GM21737 (cell line): ENCODE measurements at regions not wholly inside any gene's neighbourhood (a gene's known extent, or its start where the extent isn't known, plus 50 kb on each side); places are given as distances from the start of the nearest gene placed in this dataset.

Source experiments
- ATAC-seq: cut with Tn5 transposase; IDR thresholded peaks from one replicate; pipeline ENCODE4 v1.9.1; 2021; ENCODE audit warnings: mild to moderate bottlenecking, moderate library complexity; ENCODE audit not compliant: unreplicated experiment

DNA sequence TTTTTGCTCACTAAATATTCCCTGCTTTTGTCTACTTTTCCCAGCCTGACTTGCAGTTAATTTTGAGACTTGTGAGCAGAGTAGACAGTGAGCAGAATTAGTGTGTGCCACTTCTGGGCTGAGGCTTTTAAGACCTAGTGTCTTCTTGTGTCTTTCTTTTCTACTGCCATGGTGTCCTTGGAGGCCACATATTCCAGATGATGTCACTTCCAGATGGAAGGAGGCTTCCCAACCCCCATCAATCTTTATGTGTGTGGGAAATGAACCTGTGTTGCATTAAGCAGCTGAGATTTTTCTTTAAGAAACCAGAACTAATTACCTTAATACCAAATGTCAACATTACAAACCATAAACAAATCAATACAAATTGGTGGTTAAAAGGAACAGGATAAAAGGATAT is 774.7 kb upstream of the ROBO1 start:
- ATAC-seq: no peak

DNA sequence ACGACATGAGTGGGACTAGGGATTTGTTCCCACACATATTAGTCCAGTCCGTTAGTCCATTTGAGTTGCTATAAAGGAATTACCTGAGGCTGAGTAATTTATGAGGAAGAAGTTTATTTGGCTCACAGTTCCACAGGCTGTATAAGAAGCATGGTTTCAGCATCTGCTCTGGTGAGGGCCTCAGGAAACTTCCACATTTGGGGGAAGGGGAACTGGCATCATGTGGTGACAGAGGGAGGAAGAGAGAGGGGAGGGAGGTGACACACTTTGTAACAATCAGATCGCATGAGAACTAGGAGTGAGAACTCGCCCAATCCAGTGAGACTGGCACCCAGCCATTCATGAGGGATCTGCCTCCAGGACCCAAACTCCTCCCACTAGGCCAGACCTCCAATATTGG is 769.9 kb upstream of the ROBO1 start:
- no peak for ATAC-seq

DNA sequence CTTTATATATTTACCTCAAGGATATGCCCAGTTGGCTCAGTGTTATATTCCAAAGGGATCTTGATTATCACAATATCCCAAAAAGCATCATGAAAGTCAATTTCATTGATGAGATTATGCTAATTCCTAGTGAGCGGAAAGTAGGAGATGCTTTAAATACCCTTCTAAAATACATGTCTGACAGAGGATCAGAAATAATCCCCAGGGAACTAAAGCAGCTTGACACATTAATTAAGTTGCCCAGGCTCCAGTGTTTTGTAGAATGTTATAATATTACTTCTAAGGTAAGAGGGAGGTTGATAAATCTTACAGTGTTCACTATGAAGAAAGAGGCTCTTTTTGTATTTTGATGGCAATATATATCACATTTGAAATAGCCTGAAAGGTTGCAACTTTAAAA is 767.5 kb upstream of the ROBO1 start:
- no peak for ATAC-seq

DNA sequence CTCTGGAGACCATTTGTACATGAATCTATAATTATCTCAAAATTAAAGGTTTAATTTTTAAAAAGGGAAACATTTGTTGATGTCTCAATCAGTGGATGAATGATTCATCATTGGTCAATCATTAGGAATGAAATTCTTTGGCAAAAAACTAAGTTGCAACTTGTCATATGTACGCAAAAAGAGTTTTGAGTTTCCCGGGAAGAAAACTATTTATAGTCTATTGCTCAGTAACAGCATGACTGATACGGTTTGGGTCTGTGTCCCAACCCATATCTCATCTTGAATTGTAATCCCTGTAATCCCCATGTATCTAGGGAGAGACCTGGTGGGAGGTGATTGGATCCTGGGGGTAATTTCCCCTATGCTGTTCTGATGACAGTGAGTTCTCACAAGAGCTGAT is 765.8 kb upstream of the ROBO1 start:
- no peak for ATAC-seq

DNA sequence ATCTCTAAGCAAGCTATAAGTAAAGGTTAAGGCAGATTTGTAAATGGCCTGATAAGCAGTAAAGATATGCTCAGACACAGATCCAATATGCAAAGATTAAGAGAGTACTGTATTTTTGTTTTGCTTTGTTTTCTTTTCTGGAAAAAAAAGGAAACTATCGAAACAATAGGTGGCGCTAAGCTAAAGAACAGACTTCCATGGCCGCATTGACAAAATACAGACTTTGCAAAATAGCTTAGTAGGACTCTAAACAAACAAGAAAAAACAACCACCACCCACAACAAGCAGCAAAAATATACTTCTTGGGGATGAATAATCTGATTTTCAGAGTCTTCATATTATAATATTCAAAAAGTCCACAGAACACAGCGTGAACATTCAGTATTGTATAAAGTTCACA is 758.4 kb upstream of the ROBO1 start:
- no peak for ATAC-seq

DNA sequence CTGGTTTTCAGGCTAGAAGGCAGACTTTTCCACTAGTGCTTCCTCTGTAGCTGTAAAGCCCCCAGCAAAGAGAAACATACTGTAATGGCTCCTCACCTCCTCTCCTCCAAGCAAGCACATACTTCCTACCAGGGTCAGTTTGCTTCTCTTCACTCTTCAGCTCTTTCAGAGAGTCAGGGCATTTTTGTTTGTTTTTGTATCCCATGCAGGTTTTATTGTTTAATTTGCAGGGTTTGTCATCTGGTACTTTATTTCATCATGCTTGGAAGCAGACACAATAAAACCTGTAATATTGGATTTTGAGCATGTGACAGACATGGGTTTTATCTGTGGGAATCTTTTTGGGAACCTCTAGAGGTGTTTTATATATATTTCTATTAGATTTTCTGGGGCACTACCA is 753.3 kb upstream of the ROBO1 start:
- ATAC-seq: no peak

DNA sequence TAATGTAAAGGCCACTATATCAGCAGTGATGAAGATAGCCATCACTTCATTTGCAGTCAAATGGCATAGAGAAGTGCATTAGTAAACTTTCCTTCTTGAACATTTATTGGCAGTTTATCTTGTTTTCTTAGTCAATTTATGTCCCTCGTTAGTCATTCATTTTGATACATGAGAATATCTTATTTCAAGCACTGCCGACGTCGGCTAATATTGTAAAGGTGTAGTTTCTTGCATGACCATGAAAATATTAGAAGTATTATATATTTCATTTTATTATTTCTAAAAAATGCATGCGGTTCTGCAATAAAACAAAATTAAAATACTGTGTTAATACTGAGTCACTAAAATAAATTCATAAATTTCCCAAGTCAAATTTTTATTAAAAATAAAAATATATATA is 751.6 kb upstream of the ROBO1 start:
- no peak for ATAC-seq

DNA sequence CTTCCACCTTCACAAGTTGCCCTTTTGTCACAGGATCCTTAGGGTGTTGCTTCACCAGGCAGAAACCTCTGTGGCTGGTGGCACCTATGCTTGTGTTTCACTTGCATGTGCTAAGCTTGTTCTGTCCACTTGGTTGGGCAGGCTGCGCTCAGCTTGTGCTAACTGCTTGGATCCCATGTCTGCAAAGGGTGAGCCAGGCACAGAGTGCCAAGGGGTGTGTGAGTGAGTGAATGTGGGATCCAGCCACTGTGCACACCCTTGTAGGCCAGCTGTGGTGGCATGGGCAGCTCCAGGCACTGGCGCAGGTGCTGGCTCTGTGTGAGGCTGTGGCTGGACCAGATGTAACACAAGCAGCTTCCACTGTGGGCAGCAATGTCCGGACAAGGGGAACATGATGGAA is 728.7 kb upstream of the ROBO1 start:
- ATAC-seq: no peak

DNA sequence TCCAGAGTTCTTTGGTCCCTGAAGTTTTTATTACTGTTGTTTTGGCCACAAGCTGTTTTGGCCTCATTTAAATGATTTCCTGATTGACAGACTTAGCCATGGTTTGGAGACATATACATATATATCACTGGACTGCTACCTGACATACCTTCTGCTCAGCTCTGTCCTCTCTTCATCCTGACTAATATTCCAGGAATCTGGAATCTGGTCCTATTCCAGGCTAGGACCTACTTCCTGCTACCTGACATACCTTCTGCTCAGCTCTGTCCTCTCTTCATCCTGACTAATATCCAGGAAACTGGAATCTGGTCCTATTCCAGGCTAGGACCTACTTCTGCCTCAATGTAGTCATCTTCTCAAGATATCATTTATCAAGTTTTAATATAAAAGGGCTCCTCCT is 724.4 kb upstream of the ROBO1 start:
- ATAC-seq: no peak

DNA sequence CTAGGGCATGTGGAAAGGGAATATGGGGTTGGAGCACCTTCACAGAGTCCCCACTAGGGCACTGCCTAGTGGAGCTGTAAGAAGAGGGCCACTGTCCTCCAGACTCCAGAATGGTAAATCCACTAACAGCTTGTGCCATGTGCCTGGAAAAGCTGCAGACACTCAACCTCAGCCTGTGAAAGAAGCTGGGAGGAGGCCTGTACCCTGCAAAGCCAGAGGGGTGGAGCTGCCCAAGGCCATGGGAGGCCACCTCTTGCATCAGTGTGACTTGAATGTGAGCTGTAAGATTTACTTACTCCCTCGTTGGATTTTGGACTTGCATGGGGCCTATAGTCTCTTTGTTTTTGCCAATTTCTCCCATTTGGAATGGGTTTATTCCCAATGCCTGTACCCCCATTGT is 705.2 kb upstream of the ROBO1 start:
- ATAC-seq: no peak

DNA sequence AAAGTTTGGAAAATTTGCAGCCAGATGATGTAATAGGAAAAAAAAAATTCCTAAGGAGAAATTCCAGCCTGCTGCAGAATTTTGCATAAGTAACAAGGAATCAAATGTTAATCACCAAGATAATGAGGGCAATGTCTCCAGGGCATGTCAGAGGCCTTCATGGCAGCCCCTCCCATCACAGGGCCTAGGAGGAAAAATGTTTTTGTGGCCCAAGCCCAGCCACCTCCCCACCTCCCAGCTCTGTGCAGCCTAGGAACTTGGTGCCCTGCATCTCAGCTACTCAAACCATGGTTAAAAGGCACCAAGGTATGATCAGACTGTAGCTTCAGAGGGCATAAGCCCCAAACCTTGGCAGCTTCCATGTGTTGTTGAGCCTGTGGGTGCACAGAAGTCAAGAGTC is 704.7 kb upstream of the ROBO1 start:
- ATAC-seq: no peak

DNA sequence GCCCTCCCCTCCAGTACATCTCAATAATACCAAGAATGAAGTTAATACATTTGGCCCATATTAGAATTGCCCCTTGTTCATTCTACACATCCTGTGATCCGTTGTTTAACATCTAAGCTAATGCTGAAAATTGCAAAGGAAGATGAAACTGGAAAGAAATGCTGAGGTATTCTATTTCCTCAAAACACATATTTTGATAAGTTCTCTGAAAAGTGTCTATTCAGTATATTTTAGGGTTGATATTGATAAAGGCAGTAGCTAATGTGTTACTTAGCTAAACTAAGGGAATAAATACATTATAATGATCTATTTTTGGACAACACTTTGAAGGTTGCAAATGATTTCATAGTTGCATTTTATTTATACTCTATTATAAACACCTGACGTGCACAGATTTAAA is 702.6 kb upstream of the ROBO1 start:
- ATAC-seq: no peak

DNA sequence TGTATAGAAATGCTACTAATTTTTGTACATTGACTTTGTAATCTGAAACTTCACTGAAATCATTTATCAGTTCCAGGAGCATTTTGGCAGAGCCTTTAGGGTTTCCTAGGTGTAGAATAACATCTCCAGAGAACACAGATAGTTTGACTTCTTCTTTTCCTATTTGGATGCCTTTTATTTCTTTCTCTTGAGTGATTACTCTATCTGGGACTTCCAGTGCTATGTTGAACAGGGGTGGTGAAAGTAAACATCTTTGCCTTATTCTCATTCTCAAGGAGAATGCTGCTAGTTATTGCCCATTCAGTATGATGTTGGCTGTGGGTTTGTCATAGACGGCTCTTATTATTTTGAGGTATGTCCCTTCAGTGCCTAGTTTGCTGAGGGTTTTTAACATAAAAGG is 697.9 kb upstream of the ROBO1 start:
- no peak for ATAC-seq

DNA sequence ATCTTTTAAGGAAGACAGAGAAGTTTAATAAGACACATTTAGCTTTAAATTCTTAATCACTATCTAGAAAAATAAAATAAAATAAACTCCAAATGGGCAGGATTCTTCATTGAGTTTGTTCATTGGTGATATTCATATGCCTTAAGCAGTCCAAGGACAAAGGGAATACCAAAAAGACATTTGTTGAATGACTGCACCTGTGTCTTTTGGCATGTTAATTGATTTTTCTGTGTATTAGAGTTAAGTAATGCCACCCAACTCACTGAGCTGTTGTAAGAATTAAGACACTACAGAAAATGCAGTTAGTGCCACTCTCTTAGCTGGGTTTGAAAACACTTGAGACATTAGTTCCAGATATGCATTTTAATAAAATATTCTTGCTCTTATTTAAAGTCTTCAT is 683.6 kb upstream of the ROBO1 start:
- no peak for ATAC-seq

DNA sequence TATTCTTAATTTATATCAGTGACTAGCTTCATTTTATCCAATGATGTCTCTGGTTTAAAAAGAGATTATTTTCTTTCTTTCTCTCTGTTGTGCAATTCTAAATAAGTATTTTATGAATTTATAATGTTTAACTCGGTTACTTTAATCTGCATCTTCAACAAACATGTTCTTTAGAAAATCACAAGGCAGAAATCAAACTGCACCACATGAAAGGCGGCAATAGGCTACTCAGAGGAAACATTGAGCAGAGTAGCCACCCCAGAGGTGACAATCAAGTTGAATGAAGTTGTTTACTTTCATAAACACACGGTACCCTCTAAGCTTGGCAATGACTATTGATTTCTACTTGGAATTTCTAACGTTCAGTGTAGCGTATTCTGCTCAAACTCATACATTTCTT is 677.8 kb upstream of the ROBO1 start:
- ATAC-seq: no peak

DNA sequence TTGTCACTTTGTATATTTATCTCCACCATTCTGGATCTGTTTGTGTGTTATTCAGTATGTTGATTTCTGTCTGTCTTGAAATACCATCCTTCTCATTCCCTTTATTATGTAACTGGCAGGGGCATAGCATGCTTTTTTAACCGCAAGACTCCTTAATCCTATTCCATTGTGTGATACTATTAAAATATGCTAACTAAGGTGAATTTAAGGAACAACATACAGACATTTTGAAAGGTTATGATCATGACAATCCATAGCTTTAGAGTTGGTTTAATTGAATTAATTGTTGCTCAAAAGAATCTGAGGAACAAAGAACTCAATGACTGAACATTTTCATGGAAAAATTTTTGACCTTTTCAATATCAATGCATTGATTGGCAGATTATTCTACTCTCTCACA is 677.3 kb upstream of the ROBO1 start:
- no peak for ATAC-seq

DNA sequence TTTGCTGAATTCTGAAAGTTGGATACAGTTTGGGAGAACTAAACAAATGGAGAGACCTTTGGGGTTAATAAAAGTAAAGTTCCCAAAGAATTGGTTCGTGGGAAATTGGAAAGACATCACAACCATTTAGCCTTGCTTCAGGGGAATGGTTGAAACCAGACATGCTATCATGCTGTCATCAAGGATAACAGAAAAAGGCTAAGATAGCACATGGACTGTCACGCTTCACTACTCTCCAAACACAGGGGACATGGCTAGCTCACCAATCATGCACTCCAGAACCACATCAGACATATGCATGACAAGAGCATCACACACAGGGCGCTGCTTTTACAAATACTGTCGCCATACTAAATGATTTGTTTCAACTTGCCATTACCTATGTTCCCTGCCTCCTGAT is 671.7 kb upstream of the ROBO1 start:
- no peak for ATAC-seq

DNA sequence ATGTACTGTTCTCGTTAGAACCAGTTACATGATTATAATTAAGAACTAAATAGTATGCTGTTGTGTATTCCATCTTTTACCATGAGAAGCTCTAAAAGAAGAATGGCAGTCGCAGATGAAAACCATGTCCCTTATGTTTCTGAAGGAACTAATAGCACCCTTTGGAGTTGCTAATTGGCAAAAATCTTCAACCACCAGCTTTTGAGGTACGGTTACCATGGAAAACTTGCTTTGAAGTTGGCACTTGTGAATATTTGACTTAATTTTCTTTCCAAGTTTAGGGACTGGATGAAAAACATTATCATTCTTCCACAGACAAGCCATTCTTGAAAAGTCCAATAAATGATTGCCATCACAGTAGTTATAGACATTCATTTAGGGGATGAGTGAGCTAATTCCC is 666.6 kb upstream of the ROBO1 start:
- no peak for ATAC-seq

DNA sequence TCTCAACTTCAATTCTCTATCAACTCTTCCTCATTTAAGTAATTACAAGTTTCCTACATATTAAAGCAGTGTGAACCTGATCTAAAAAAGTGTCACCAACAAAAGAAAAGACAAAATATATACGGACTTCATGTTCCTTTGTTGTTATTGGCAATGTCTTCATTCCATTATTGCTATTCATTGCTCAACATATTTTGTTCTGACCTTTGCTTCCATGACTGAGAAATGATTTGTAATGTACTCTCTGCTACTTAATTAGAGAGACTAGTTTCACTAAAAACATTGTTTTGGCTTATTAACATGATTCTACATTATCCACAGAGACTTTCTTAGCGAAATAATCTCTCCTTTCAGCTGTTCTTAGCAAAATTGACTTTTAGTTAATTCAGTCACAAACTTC is 657.2 kb upstream of the ROBO1 start:
- ATAC-seq: no peak

DNA sequence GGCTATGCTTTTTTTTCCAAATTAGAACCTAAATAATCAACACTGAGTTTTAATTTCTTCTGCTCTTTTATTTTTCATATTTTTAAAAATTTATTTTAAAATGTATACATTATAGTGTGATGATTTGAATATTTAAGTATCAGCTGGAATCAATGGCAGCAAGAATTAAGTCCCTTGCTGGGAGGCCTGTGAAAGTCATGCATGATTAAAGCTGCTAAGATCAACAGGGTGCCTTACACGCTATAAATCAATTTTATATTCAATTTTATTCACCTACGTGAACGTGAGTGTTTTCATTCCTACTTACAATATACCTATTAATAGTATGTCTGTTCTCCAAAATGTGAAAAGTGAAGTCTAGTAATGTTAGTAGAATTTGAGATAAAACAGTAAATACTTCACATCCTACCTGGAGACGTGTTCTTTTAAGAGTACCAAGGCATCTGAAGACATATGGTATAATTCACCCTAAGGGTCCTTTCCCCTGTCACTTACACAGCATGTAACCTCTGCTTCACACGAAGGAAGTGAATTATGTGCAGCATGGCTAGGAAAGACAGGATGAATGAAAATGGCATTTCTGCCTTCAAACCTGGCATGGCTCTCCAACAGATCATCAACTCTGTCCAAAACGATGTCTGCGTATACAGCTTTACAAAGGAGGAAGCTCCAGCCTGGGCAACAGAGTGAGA is 640.4 kb upstream of the ROBO1 start:
- ATAC-seq: no peak

DNA sequence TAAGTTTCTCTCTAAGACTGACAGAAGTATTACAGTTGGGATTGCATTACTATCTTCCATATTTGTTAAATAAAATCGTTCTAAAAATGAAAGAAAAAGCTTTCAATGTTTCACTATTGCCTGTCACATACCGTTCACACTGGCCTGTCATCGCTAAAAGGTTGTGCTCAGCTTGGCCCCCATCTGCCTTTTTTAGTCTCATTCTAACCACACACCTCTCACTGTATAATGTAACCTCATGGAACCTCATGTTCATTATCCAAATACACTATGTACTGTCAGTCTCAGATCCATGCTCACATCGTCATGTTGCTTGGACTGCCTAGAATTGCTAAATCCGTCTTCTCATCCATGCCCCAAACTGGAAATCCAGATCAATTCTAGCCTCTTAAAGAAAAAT is 637.8 kb upstream of the ROBO1 start:
- ATAC-seq: no peak

DNA sequence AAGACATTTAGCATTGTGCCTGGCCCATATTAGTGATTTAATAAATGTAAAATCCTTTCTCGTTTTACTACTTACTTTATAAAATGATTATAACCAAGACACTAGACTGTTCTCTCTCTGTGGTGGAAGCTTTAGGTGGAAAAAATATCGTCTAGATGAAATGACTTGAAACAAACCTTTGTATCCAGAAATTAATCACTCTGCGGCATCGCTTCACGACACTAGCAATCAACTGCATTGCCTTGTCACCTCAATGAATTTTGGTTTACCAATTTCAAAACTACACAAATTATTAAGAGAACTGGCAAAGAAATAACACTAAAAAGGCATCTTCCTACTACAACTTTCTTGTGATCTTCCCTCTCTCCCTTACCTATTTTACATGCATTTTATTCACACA is 627.2 kb upstream of the ROBO1 start:
- ATAC-seq: no peak

DNA sequence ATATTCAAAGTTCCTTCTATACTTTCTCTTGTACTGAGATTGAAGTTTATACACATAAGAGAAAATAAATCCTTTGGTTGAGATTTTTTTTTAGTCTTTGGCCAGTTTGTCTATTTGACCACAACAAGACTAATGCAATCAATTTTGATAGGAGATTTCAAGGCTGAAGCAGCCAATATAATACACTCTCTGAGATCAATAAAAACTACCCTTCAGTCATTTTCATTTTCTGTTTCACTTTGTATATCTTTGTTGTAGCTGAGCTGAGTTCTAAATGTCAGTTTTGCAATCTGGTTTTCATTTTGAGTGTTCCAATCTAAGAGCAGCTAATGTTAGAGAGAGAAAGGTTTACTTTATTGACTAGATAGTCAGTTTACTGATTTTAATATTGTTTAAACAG is 623.8 kb upstream of the ROBO1 start:
- ATAC-seq: no peak

DNA sequence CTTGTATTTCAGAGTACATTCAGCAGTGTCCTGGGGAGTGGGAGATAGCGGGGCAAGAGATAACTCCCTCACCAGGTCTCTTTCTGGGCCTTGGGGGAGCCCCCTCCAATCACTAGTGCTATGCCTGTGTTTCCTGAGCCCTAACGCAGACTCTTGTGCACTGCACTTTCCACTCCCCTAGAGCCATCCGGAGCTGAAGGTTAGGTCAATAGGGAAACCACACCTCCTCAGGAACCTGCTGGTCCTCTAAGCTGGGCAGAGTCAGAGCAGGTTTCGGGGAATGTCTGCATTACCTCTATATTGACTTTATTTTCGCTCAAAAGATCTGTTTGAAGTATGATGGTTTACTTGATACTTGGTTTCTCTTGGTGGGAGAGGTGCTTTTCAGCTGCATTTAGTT is 617.0 kb upstream of the ROBO1 start:
- ATAC-seq: no peak
